OCI-LY1 (cell line): ENCODE measurements at regions not wholly inside any gene's neighbourhood (a gene's known extent, or its start where the extent isn't known, plus 50 kb on each side); places are given as distances from the start of the nearest gene placed in this dataset.

Experiments used
- H2AFZ ChIP-seq: fragments of 200-600 bp; sonication (generic), shearing (Covaris generic); 2 replicates; pipeline ENCODE4 v1.6.0; 2014; ENCODE audit warnings: antibody characterized with exemption, mild to moderate bottlenecking, low read length
- H3F3A ChIP-seq: fragments of 200-600 bp; sonication (generic), shearing (Covaris generic); 2 replicates; pipeline ENCODE4 v1.6.0; 2014; ENCODE audit warnings: mild to moderate bottlenecking, antibody characterized with exemption, low read length, moderate library complexity; ENCODE audit not compliant: insufficient read depth
- H3K27ac ChIP-seq: fragments of 200-600 bp; sonication (generic); 2 replicates; pipeline ENCODE4 v1.5.1; 2014; ENCODE audit warnings: low read length, mixed run types, mild to moderate bottlenecking, low read depth; ENCODE audit not compliant: poor library complexity, severe bottlenecking
- H3K27me3 ChIP-seq: fragments of 200-600 bp; sonication (generic); 2 replicates; pipeline ENCODE4 v1.6.0; 2014; ENCODE audit warnings: antibody characterized with exemption, mild to moderate bottlenecking, low read length, moderate library complexity; ENCODE audit not compliant: insufficient read depth
- H3K36me3 ChIP-seq: fragments of 200-600 bp; sonication (generic); 2 replicates; pipeline ENCODE4 v1.6.1; 2014; ENCODE audit warnings: mild to moderate bottlenecking, antibody characterized with exemption, low read length, moderate library complexity, mixed read lengths; ENCODE audit not compliant: insufficient read depth
- H3K4me1 ChIP-seq: fragments of 200-600 bp; sonication (generic); 2 replicates; pipeline ENCODE4 v1.5.1; 2014; ENCODE audit warnings: mild to moderate bottlenecking, low read length, moderate library complexity; ENCODE audit not compliant: insufficient read depth, severe bottlenecking
- H3K4me2 ChIP-seq: fragments of 200-600 bp; sonication (generic), shearing (Covaris generic); 2 replicates; pipeline ENCODE4 v1.6.1; 2014; ENCODE audit warnings: low read length
- H3K4me3 ChIP-seq: fragments of 200-600 bp; sonication (generic); 2 replicates; pipeline ENCODE4 v1.5.1; 2014; ENCODE audit warnings: low read length, low read depth, mild to moderate bottlenecking, mixed read lengths; ENCODE audit not compliant: poor library complexity, severe bottlenecking
- H3K79me2 ChIP-seq: fragments of 200-600 bp; shearing (Covaris generic); 2 replicates; pipeline ENCODE4 v1.6.1; 2016; ENCODE audit warnings: mixed run types, low read length, mixed read lengths; ENCODE audit not compliant: insufficient read depth
- H3K9ac ChIP-seq: fragments of 200-600 bp; sonication (generic), shearing (Covaris generic); 2 replicates; pipeline ENCODE4 v1.6.1; 2014; ENCODE audit warnings: mild to moderate bottlenecking, low read length, mixed read lengths
- H3K9me2 ChIP-seq: fragments of 200-600 bp; sonication (generic), shearing (Covaris generic); 2 replicates; pipeline ENCODE4 v1.6.1; 2014; ENCODE audit warnings: low read depth, mild to moderate bottlenecking, low read length, mixed read lengths
- H3K9me3 ChIP-seq: fragments of 200-600 bp; shearing (Covaris generic); 2 replicates; pipeline ENCODE4 v1.6.1; 2014; ENCODE audit warnings: low read length, mixed read lengths
- H4K20me1 ChIP-seq: fragments of 200-600 bp; sonication (generic), shearing (Covaris generic); 2 replicates; pipeline ENCODE4 v1.6.0; 2016; ENCODE audit warnings: mild to moderate bottlenecking, low read length; ENCODE audit not compliant: insufficient read depth
- EZH2 ChIP-seq: fragments of 200-600 bp; sonication (generic), shearing (Covaris generic); IDR thresholded peaks from 2 replicates; pipeline ENCODE4 v1.8.0; 2017; ENCODE audit warnings: borderline replicate concordance, mixed run types, mild to moderate bottlenecking, antibody characterized with exemption, low read length, moderate library complexity, mixed read lengths
- TF ChIP-seq, protein P1 (sequence below): fragments of 200-600 bp; sonication (generic), shearing (Covaris generic); IDR thresholded peaks from 2 replicates; pipeline ENCODE4 v1.5.1; 2017; ENCODE audit warnings: mild to moderate bottlenecking, antibody characterized with exemption, low read length, moderate library complexity, mixed read lengths

DNA sequence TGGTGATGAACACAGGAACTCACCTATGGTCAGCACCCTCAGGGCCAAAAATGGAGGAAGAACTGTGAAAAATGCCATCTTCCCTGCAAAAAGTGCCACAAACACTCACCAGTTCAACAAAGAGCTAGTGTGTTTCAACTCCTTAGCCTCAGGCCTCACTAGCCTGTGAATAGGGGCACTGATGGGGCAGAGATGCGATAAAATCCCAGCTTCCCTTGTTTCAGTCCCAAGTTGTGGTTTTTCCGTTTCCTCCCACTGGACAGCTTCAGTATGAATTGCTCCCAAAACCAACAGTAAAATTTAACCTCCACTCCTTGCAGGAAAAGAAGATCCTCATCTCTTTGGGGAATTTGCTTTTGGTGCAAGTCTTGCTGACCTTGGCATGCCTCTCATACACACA, 117.4 kb upstream of the ADAMTS9 start:
- Histone ChIP-seq H3K4me2 (no peak overlapping the region), H2AFZ (no peak overlapping the region), H3K9ac (no peak overlapping the region), H3K9me3 (no peaks in the 10 kb centered on the region), H3K4me3 (no peak overlapping the region), H3K27me3 (no peaks in the 10 kb centered on the region), H3K36me3 (no peaks in the 10 kb centered on the region), H3K4me1 (no peaks in the 10 kb centered on the region), H3K9me2 (no peaks in the 10 kb centered on the region), H3K27ac (no peak overlapping the region), H3K79me2 (no peaks in the 10 kb centered on the region), H4K20me1 (no peaks in the 10 kb centered on the region), H3F3A (no peaks in the 10 kb centered on the region)
- TF ChIP-seq EZH2: no peak
- TF ChIP-seq, protein P1, sequence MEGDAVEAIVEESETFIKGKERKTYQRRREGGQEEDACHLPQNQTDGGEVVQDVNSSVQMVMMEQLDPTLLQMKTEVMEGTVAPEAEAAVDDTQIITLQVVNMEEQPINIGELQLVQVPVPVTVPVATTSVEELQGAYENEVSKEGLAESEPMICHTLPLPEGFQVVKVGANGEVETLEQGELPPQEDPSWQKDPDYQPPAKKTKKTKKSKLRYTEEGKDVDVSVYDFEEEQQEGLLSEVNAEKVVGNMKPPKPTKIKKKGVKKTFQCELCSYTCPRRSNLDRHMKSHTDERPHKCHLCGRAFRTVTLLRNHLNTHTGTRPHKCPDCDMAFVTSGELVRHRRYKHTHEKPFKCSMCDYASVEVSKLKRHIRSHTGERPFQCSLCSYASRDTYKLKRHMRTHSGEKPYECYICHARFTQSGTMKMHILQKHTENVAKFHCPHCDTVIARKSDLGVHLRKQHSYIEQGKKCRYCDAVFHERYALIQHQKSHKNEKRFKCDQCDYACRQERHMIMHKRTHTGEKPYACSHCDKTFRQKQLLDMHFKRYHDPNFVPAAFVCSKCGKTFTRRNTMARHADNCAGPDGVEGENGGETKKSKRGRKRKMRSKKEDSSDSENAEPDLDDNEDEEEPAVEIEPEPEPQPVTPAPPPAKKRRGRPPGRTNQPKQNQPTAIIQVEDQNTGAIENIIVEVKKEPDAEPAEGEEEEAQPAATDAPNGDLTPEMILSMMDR: no peak

GRCh38 chr3:64803469-64803868, 115.7 kb upstream of the ADAMTS9 start:
- H3K79me2 ChIP-seq: no peaks in the 10 kb centered on the region
- no peak overlapping the region for H3K4me2 ChIP-seq
- H3K9ac ChIP-seq: no peak overlapping the region
- no peak overlapping the region for H3K4me3 ChIP-seq
- H4K20me1 ChIP-seq: no peaks in the 10 kb centered on the region
- no peak overlapping the region for H2AFZ ChIP-seq
- no peaks in the 10 kb centered on the region for H3K36me3 ChIP-seq
- H3K9me2 ChIP-seq: no peaks in the 10 kb centered on the region
- H3K27me3 ChIP-seq: no peaks in the 10 kb centered on the region
- H3K9me3 ChIP-seq: no peaks in the 10 kb centered on the region
- no peaks in the 10 kb centered on the region for H3F3A ChIP-seq
- H3K4me1 ChIP-seq: no peaks in the 10 kb centered on the region
- no peak overlapping the region for H3K27ac ChIP-seq
- no peak for TF ChIP-seq EZH2
- TF ChIP-seq, protein P1: no peak

- H3K36me3 ChIP-seq: no peaks in the 10 kb centered on the region
- no peaks in the 10 kb centered on the region for H4K20me1 ChIP-seq
- H3K9me3 ChIP-seq: no peaks in the 10 kb centered on the region
- TF ChIP-seq, protein P1: no peak
- no peak for TF ChIP-seq EZH2
- no peak overlapping the region for H3K4me3 ChIP-seq
- H3K4me1 ChIP-seq: no peaks in the 10 kb centered on the region
- no peaks in the 10 kb centered on the region for H3K27me3 ChIP-seq
- no peak overlapping the region for H3K27ac ChIP-seq
- no peaks in the 10 kb centered on the region for H3F3A ChIP-seq
- H3K9ac ChIP-seq: no peak overlapping the region
- H2AFZ ChIP-seq: no peak overlapping the region
- H3K79me2 ChIP-seq: no peaks in the 10 kb centered on the region
- H3K9me2 ChIP-seq: no peaks in the 10 kb centered on the region
- H3K4me2 ChIP-seq: no peak overlapping the region
These were observed 114.7 kb upstream of the ADAMTS9 start for GRCh38 chr3:64802460-64802859.
